GM19463 (cell line): ENCODE measurements at regions not wholly inside any gene's neighbourhood (a gene's known extent, or its start where the extent isn't known, plus 50 kb on each side); places are given as distances from the start of the nearest gene placed in this dataset.
"Not testable (repeated sequence)": the region's sequence is repeated elsewhere in the genome, so short reads cannot be mapped to it uniquely, and the experiment has no call there.

ENCODE experiments used
- ATAC-seq: cut with Tn5 transposase; IDR thresholded peaks from one replicate; pipeline ENCODE4 v1.9.1; 2021; ENCODE audit warnings: mild to moderate bottlenecking, moderate library complexity; ENCODE audit not compliant: unreplicated experiment

- no peak for ATAC-seq
These were observed 1588.9 kb upstream of the PRMT6 start for GRCh38 chr1:105467549-105467948.

GRCh38 chr1:105470541-105470940, 1585.9 kb upstream of the PRMT6 start:
- not testable (repeated sequence) for ATAC-seq

GRCh38 chr1:105483436-105483835, 1573.0 kb upstream of the PRMT6 start:
- no peak for ATAC-seq

GRCh38 chr1:105485207-105485606, 1571.3 kb upstream of the PRMT6 start:
- no peak for ATAC-seq

- ATAC-seq, result no peak
These were observed 1563.6 kb upstream of the PRMT6 start for GRCh38 chr1:105492921-105493320.

- no peak for ATAC-seq
These were observed 1540.4 kb upstream of the PRMT6 start for GRCh38 chr1:105516068-105516467.

GRCh38 chr1:105533996-105534395, 1522.5 kb upstream of the PRMT6 start:
- ATAC-seq, result no peak

- ATAC-seq, result no peak
These were observed 1512.0 kb upstream of the PRMT6 start for GRCh38 chr1:105544475-105544874.

GRCh38 chr1:105556266-105556665, 1500.2 kb upstream of the PRMT6 start:
- no peak for ATAC-seq

- no peak for ATAC-seq
These were observed 1498.5 kb upstream of the PRMT6 start for GRCh38 chr1:105558023-105558422.

- no peak for ATAC-seq
These were observed 1491.5 kb upstream of the PRMT6 start for GRCh38 chr1:105565006-105565405.

- ATAC-seq, result no peak
These were observed 1470.7 kb upstream of the PRMT6 start for GRCh38 chr1:105585791-105586190.

- no peak for ATAC-seq
These were observed 1464.8 kb upstream of the PRMT6 start for GRCh38 chr1:105591681-105592080.

- no peak for ATAC-seq
These were observed 1447.8 kb upstream of the PRMT6 start for GRCh38 chr1:105608713-105609112.

- ATAC-seq, result no peak
These were observed 1430.0 kb upstream of the PRMT6 start for GRCh38 chr1:105626276-105626987.

GRCh38 chr1:105631153-105631744, 1425.2 kb upstream of the PRMT6 start:
- ATAC-seq, result not testable (repeated sequence)

- ATAC-seq, result no peak
These were observed 1423.9 kb upstream of the PRMT6 start for GRCh38 chr1:105632342-105633196.

GRCh38 chr1:105636052-105636451, 1420.4 kb upstream of the PRMT6 start:
- no peak for ATAC-seq

- ATAC-seq, result no peak
These were observed 1415.1 kb upstream of the PRMT6 start for GRCh38 chr1:105641407-105641806.

- no peak for ATAC-seq
These were observed 1404.4 kb upstream of the PRMT6 start for GRCh38 chr1:105652109-105652508.

GRCh38 chr1:105655032-105655431, 1401.4 kb upstream of the PRMT6 start:
- ATAC-seq, result no peak

- ATAC-seq, result no peak
These were observed 1392.0 kb upstream of the PRMT6 start for GRCh38 chr1:105664495-105664894.
